HFFc6 (cell line): ENCODE measurements at regions not wholly inside any gene's neighbourhood (a gene's known extent, or its start where the extent isn't known, plus 50 kb on each side); places are given as distances from the start of the nearest gene placed in this dataset.
"Not testable (repeated sequence)": the region's sequence is repeated elsewhere in the genome, so short reads cannot be mapped to it uniquely, and the experiment has no call there.

ENCODE experiments used
- DNase-seq: peaks from one replicate; pipeline ENCODE4 v3.0.0-alpha.2; 2018
- H3K27ac Mint-ChIP-seq: 2 replicates; pipeline ENCODE4 v1.8.0; 2020; ENCODE audit warnings: mild to moderate bottlenecking, mixed read lengths
- H3K27me3 Mint-ChIP-seq: 2 replicates; pipeline ENCODE4 v1.8.0; 2021; ENCODE audit warnings: mild to moderate bottlenecking, moderate library complexity, mixed read lengths; ENCODE audit not compliant: insufficient read depth
- H3K36me3 Mint-ChIP-seq: 2 replicates; pipeline ENCODE4 v1.8.0; 2021; ENCODE audit warnings: low read depth, mixed read lengths
- H3K4me1 Mint-ChIP-seq: 2 replicates; pipeline ENCODE4 v1.8.0; 2020; ENCODE audit warnings: low read depth, mixed read lengths
- H3K4me3 Mint-ChIP-seq: 2 replicates; pipeline ENCODE4 v1.8.0; 2020; ENCODE audit warnings: mild to moderate bottlenecking, moderate library complexity, mixed read lengths
- H3K9me3 Mint-ChIP-seq: 2 replicates; pipeline ENCODE4 v1.8.0; 2020; ENCODE audit warnings: mild to moderate bottlenecking, mixed read lengths
- CTCF ChIP-seq: fragments of 200-600 bp; sonication (generic); IDR thresholded peaks from 2 replicates; pipeline ENCODE4 v1.5.0; 2021; ENCODE audit warnings: antibody characterized with exemption, mild to moderate bottlenecking

GRCh38 chr6:14412026-14412425 lies 294.5 kb downstream of the CD83 start:
- no peaks in the 10 kb centered on the region for H3K36me3 Mint-ChIP-seq
- TF ChIP-seq CTCF, result no peak
- H3K27me3 Mint-ChIP-seq, result peaks cover 4% of the 10 kb centered on the region
- no peak for DNase-seq
- no peak overlapping the region for H3K27ac Mint-ChIP-seq
- no peak overlapping the region for H3K4me3 Mint-ChIP-seq
- H3K4me1 Mint-ChIP-seq, result no peaks in the 10 kb centered on the region
- H3K9me3 Mint-ChIP-seq, result no peaks in the 10 kb centered on the region

GRCh38 chr6:14415452-14415851 lies 297.9 kb downstream of the CD83 start:
- Mint-ChIP-seq H3K27me3 (peaks cover 6% of the 10 kb centered on the region), H3K36me3 (no peaks in the 10 kb centered on the region), H3K27ac (no peak overlapping the region), H3K9me3 (no peaks in the 10 kb centered on the region), H3K4me3 (no peak overlapping the region), H3K4me1 (no peaks in the 10 kb centered on the region)
- no peak for TF ChIP-seq CTCF
- DNase-seq, result no peak

GRCh38 chr6:14417377-14417776 lies 299.8 kb downstream of the CD83 start:
- H3K4me1 Mint-ChIP-seq, result no peaks in the 10 kb centered on the region
- no peaks in the 10 kb centered on the region for H3K9me3 Mint-ChIP-seq
- H3K36me3 Mint-ChIP-seq, result no peaks in the 10 kb centered on the region
- no peak for TF ChIP-seq CTCF
- DNase-seq, result no peak
- no peak overlapping the region for H3K4me3 Mint-ChIP-seq
- H3K27me3 Mint-ChIP-seq, result peaks cover 2% of the 10 kb centered on the region; the same call in 1 of the 2 replicates
- H3K27ac Mint-ChIP-seq, result no peak overlapping the region

GRCh38 chr6:14419224-14419623 lies 301.7 kb downstream of the CD83 start:
- DNase-seq, H3K4me1 Mint-ChIP-seq, H3K27me3 Mint-ChIP-seq, H3K9me3 Mint-ChIP-seq, H3K36me3 Mint-ChIP-seq, H3K27ac Mint-ChIP-seq, H3K4me3 Mint-ChIP-seq: not testable (repeated sequence)

GRCh38 chr6:14422061-14422460 lies 304.5 kb downstream of the CD83 start:
- H3K27ac Mint-ChIP-seq, result no peak overlapping the region
- H3K4me3 Mint-ChIP-seq, result no peak overlapping the region
- DNase-seq, result no peak
- no peaks in the 10 kb centered on the region for H3K36me3 Mint-ChIP-seq
- H3K4me1 Mint-ChIP-seq, result no peaks in the 10 kb centered on the region
- TF ChIP-seq CTCF, result no peak
- H3K27me3 Mint-ChIP-seq, result peaks cover 2% of the 10 kb centered on the region; the same call in 1 of the 2 replicates
- no peaks in the 10 kb centered on the region for H3K9me3 Mint-ChIP-seq

- no peak for TF ChIP-seq CTCF
- Mint-ChIP-seq H3K36me3 (no peaks in the 10 kb centered on the region), H3K4me3 (no peak overlapping the region)
Measured at GRCh38 chr6:14422917-14423316, 305.3 kb downstream of the CD83 start.

More at GRCh38 chr6:14422917-14423316, 305.3 kb downstream of the CD83 start:
- Mint-ChIP-seq H3K9me3 (no peaks in the 10 kb centered on the region), H3K27me3 (peaks cover 2% of the 10 kb centered on the region; the same call in 1 of the 2 replicates), H3K27ac (no peak overlapping the region), H3K4me1 (no peaks in the 10 kb centered on the region)
- no peak for DNase-seq
